Esophagus (tissue), 2 donors: ENCODE measurements at regions not wholly inside any gene's neighbourhood (a gene's known extent, or its start where the extent isn't known, plus 50 kb on each side); places are given as distances from the start of the nearest gene placed in this dataset.

Experiments used
- H3K27ac ChIP-seq, 2 donors: one replicate each; pipeline ENCODE4 v1.5.1; 2013; ENCODE audit warnings: low read depth in 2 of 2, mild to moderate bottlenecking in 2 of 2, inconsistent platforms in 1 of 2, low read length in 1 of 2, moderate library complexity in 1 of 2
- H3K27me3 ChIP-seq, 2 donors: one replicate each; pipeline ENCODE4 v1.6.1; 2013; ENCODE audit warnings: low read length in 2 of 2, control low read depth in 1 of 2, mild to moderate bottlenecking in 1 of 2; ENCODE audit not compliant: insufficient read depth in 2 of 2, control insufficient read depth in 1 of 2
- H3K36me3 ChIP-seq, 2 donors: one replicate each; pipeline ENCODE4 v1.6.1; 2013; ENCODE audit warnings: low read length in 1 of 2; ENCODE audit not compliant: control insufficient read depth in 2 of 2, insufficient read depth in 2 of 2
- H3K4me1 ChIP-seq, 2 donors: one replicate each; pipeline ENCODE4 v1.6.1; 2013; ENCODE audit warnings: low read length in 1 of 2; ENCODE audit not compliant: control insufficient read depth in 2 of 2, insufficient read depth in 2 of 2
- H3K4me3 ChIP-seq, 2 donors: one replicate each; pipeline ENCODE4 v1.5.1; 2013; ENCODE audit warnings: low read length in 2 of 2, mild to moderate bottlenecking in 2 of 2, low read depth in 1 of 2, moderate library complexity in 1 of 2
- H3K9me3 ChIP-seq, 2 donors: one replicate each; pipeline ENCODE4 v1.6.1; 2013; ENCODE audit warnings: mild to moderate bottlenecking in 2 of 2, low read depth in 1 of 2, low read length in 1 of 2, moderate library complexity in 1 of 2; ENCODE audit not compliant: control insufficient read depth in 2 of 2, insufficient read depth in 1 of 2
- WGBS, 2 donors: extraction: QIAGEN DNeasy Blood & Tissue Kit; methylation state at CpG; one replicate each; pipeline ENCODE4 v1.1.7; 2013; 5-methylcytosine and 5-hydroxymethylcytosine counted together
- donor health status: healthy with polysubstance abuse.
- donor health status: Bipolar disorder and iron deficiency.

- Histone ChIP-seq H3K27me3 (peaks cover 0 to 3% of the 10 kb centered on the region in 2 donors), H3K9me3 (no peaks in the 10 kb centered on the region), H3K4me1 (peaks cover 6 to 24% of the 10 kb centered on the region in 2 donors), H3K36me3 (no peaks in the 10 kb centered on the region), H3K4me3 (no peak overlapping the region), H3K27ac (peak overlapping the region in 1 of 2 donors; percentile 34)
- WGBS, 2 donors = 68 to 69% methylated on average over 14 of the region's 14 CpGs
These were observed 151.9 kb upstream of the GSE1 start for GRCh38 chr16:85461022-85461813.

GRCh38 chr16:85461814-85462713 lies 151.1 kb upstream of the GSE1 start:
- Histone ChIP-seq H3K36me3 (no peaks in the 10 kb centered on the region), H3K27me3 (peaks cover 0 to 3% of the 10 kb centered on the region in 2 donors), H3K27ac (no peak overlapping the region), H3K4me3 (peak overlapping the region in 1 of 2 donors; percentile 19), H3K4me1 (peaks cover 6 to 24% of the 10 kb centered on the region in 2 donors), H3K9me3 (no peaks in the 10 kb centered on the region)
- WGBS, 2 donors = 8 to 13% methylated on average over 26 to 35 of the region's 35 CpGs

- 15 to 28% methylated on average over 32 to 80 of the region's 80 CpGs for WGBS, 2 donors
- Histone ChIP-seq H3K27me3 (peaks cover 0 to 3% of the 10 kb centered on the region in 2 donors), H3K36me3 (no peaks in the 10 kb centered on the region), H3K9me3 (no peaks in the 10 kb centered on the region), H3K4me1 (peaks cover 6 to 24% of the 10 kb centered on the region in 2 donors), H3K27ac (no peak overlapping the region), H3K4me3 (peak overlapping the region in 1 of 2 donors; percentile 19)
These were observed 150.2 kb upstream of the GSE1 start for GRCh38 chr16:85462714-85463611.

GRCh38 chr16:85463672-85464382 lies 149.3 kb upstream of the GSE1 start:
- no peaks in the 10 kb centered on the region for H3K36me3 ChIP-seq
- peaks cover 6 to 19% of the 10 kb centered on the region in 2 donors for H3K4me1 ChIP-seq
- WGBS, 2 donors = 86 to 87% methylated on average over 26 of the region's 26 CpGs
- H3K27ac ChIP-seq = no peak overlapping the region
- H3K27me3 ChIP-seq = peaks cover 0 to 3% of the 10 kb centered on the region in 2 donors
- no peaks in the 10 kb centered on the region for H3K9me3 ChIP-seq
- no peak overlapping the region for H3K4me3 ChIP-seq

GRCh38 chr16:85464383-85465305 lies 148.5 kb upstream of the GSE1 start:
- Histone ChIP-seq H3K27ac (no peak overlapping the region), H3K36me3 (no peaks in the 10 kb centered on the region), H3K4me3 (no peak overlapping the region), H3K27me3 (peaks cover 0 to 3% of the 10 kb centered on the region in 2 donors), H3K4me1 (peaks cover 6 to 14% of the 10 kb centered on the region in 2 donors), H3K9me3 (no peaks in the 10 kb centered on the region)
- WGBS, 2 donors = 84 to 86% methylated on average over 29 to 30 of the region's 30 CpGs

- Histone ChIP-seq H3K9me3 (no peaks in the 10 kb centered on the region), H3K27ac (no peak overlapping the region), H3K4me1 (peaks cover 6 to 13% of the 10 kb centered on the region in 2 donors), H3K27me3 (peaks cover 0 to 3% of the 10 kb centered on the region in 2 donors), H3K4me3 (no peak overlapping the region), H3K36me3 (no peaks in the 10 kb centered on the region)
- WGBS, 2 donors = 39 to 44% methylated on average over 12 of the region's 12 CpGs
These were observed 147.5 kb upstream of the GSE1 start for GRCh38 chr16:85465328-85466303.

GRCh38 chr16:85466304-85466700 lies 146.8 kb upstream of the GSE1 start:
- Histone ChIP-seq H3K36me3 (no peaks in the 10 kb centered on the region), H3K4me1 (peaks cover 6 to 8% of the 10 kb centered on the region in 2 donors), H3K9me3 (no peaks in the 10 kb centered on the region), H3K4me3 (no peak overlapping the region), H3K27me3 (peaks cover 0 to 3% of the 10 kb centered on the region in 2 donors), H3K27ac (no peak overlapping the region)
- 82 to 84% methylated on average over 10 of the region's 10 CpGs for WGBS, 2 donors
